Smooth muscle cell (in vitro differentiated cells): ENCODE measurements at regions not wholly inside any gene's neighbourhood (a gene's known extent, or its start where the extent isn't known, plus 50 kb on each side); places are given as distances from the start of the nearest gene placed in this dataset.

Source experiments
- DNase-seq: peaks from one replicate; lab custom pipeline; 2025; ENCODE audit not compliant: unreplicated experiment; lab: John Stamatoyannopoulos, UW
- H2AFZ ChIP-seq: fragments of 200-600 bp; sonication (generic); 2 replicates; pipeline ENCODE4 v1.6.0; 2016; ENCODE audit warnings: antibody characterized with exemption, low read depth, mild to moderate bottlenecking
- H3F3A ChIP-seq: fragments of 200-600 bp; sonication (generic); 2 replicates; pipeline ENCODE4 v1.6.0; 2017; ENCODE audit warnings: antibody characterized with exemption, low read depth
- H3K27ac ChIP-seq: fragments of 200-600 bp; sonication (generic); 2 replicates; pipeline ENCODE4 v1.5.1; 2016; ENCODE audit warnings: low read depth, mild to moderate bottlenecking
- H3K27me3 ChIP-seq: fragments of 200-600 bp; sonication (generic); 2 replicates; pipeline ENCODE4 v1.6.1; 2016; ENCODE audit warnings: low read depth, mild to moderate bottlenecking
- H3K36me3 ChIP-seq: fragments of 200-600 bp; sonication (generic); 2 replicates; pipeline ENCODE4 v1.5.1; 2016; ENCODE audit warnings: low read depth
- H3K4me1 ChIP-seq: fragments of 200-600 bp; sonication (generic); 2 replicates; pipeline ENCODE4 v1.5.1; 2016; ENCODE audit warnings: low read depth
- H3K4me2 ChIP-seq: fragments of 200-600 bp; sonication (generic); 2 replicates; pipeline ENCODE4 v1.6.0; 2016; ENCODE audit warnings: mild to moderate bottlenecking
- H3K4me3 ChIP-seq: fragments of 200-600 bp; sonication (generic); 2 replicates; pipeline ENCODE4 v1.5.1; 2016; ENCODE audit warnings: mild to moderate bottlenecking
- H3K79me2 ChIP-seq: fragments of 200-600 bp; sonication (generic); 2 replicates; pipeline ENCODE4 v1.6.0; 2016; ENCODE audit warnings: low read depth, mild to moderate bottlenecking
- H3K9ac ChIP-seq: fragments of 200-600 bp; sonication (generic); 2 replicates; pipeline ENCODE4 v1.6.0; 2016; ENCODE audit warnings: low read depth
- H3K9me3 ChIP-seq: fragments of 200-600 bp; sonication (generic); replicated peaks from 2 replicates; pipeline ENCODE4 v1.5.1; 2016; ENCODE audit warnings: low read depth
- H4K20me1 ChIP-seq: fragments of 200-600 bp; sonication (generic); 2 replicates; pipeline ENCODE4 v1.6.0; 2016; ENCODE audit warnings: low read depth
- WGBS: methylation state at CpG from one replicate; pipeline ENCODE4 v1.1.7; 2016; ENCODE audit warnings: low lambda C conversion rate; 5-methylcytosine and 5-hydroxymethylcytosine counted together
- TF ChIP-seq, protein P1 (sequence below): fragments of 200-600 bp; sonication (generic); IDR thresholded peaks from 2 replicates; pipeline ENCODE4 v1.5.1; 2017; ENCODE audit warnings: borderline replicate concordance, mild to moderate bottlenecking, antibody characterized with exemption; ENCODE audit not compliant: insufficient read depth, poor library complexity, severe bottlenecking

DNA sequence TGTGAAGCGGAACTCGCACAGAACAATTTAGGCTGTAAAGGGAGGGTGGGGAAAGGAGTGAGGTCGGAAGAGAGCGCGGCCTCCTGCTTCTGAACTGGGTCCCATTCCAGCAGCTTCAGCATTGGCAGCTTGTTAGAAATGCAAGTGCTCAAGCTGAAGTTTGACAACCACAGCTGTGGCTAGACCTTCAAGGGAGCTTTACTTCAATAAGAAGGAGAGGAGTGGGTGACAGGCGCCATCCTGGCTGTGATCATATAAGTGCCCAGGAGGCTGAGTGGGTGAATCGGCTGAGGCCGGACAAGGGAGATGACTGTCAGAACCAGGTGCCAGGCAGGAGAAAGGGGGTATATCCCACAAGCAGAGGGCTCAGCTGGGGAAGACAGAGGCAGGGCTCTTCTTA is 622.5 kb downstream of the GALR1 start:
- no peaks in the 10 kb centered on the region for H3F3A ChIP-seq
- TF ChIP-seq, protein P1, sequence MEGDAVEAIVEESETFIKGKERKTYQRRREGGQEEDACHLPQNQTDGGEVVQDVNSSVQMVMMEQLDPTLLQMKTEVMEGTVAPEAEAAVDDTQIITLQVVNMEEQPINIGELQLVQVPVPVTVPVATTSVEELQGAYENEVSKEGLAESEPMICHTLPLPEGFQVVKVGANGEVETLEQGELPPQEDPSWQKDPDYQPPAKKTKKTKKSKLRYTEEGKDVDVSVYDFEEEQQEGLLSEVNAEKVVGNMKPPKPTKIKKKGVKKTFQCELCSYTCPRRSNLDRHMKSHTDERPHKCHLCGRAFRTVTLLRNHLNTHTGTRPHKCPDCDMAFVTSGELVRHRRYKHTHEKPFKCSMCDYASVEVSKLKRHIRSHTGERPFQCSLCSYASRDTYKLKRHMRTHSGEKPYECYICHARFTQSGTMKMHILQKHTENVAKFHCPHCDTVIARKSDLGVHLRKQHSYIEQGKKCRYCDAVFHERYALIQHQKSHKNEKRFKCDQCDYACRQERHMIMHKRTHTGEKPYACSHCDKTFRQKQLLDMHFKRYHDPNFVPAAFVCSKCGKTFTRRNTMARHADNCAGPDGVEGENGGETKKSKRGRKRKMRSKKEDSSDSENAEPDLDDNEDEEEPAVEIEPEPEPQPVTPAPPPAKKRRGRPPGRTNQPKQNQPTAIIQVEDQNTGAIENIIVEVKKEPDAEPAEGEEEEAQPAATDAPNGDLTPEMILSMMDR: no peak
- DNase-seq: no peak
- H3K9ac ChIP-seq: no peak overlapping the region
- no peaks in the 10 kb centered on the region for H4K20me1 ChIP-seq
- no peak overlapping the region for H2AFZ ChIP-seq
- H3K9me3 ChIP-seq: no peaks in the 10 kb centered on the region
- 95% methylated on average over 8 of the region's 8 CpGs for WGBS
- no peak overlapping the region for H3K27ac ChIP-seq
- H3K36me3 ChIP-seq: no peaks in the 10 kb centered on the region
- no peaks in the 10 kb centered on the region for H3K4me1 ChIP-seq
- H3K4me3 ChIP-seq: no peak overlapping the region
- H3K4me2 ChIP-seq: no peak overlapping the region
- no peaks in the 10 kb centered on the region for H3K27me3 ChIP-seq
- H3K79me2 ChIP-seq: no peaks in the 10 kb centered on the region

DNA sequence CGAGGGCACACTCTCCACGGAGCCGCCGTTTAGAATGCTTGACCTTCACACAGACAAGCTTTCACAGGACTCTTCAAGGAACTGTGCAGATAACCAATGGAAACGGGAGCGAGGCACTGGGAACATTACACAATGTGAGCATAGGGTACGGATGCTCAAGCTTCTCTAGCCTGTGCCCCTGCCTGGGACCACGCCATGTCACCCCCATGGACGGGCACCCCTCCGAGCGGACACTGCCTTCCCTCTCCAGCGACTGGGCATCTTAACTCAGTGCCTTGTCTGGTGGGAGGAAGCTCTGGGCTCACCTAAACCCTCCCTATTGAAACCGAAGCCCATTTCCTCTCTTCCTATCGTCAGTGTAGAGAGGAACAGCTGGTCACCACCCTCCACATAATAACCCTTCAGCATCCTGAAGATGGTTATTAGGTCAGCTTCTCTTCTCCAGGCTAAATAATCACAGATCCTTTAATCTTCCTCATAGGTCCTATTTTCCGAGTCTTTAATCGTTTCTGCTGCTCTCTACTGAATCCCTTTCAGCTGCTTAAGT is 626.7 kb downstream of the GALR1 start:
- Histone ChIP-seq H4K20me1 (no peaks in the 10 kb centered on the region), H3K9ac (no peak overlapping the region), H3K4me3 (no peak overlapping the region), H3K36me3 (no peaks in the 10 kb centered on the region), H2AFZ (no peak overlapping the region), H3K79me2 (no peaks in the 10 kb centered on the region), H3K9me3 (no peaks in the 10 kb centered on the region), H3K27ac (no peak overlapping the region), H3F3A (no peaks in the 10 kb centered on the region), H3K27me3 (no peaks in the 10 kb centered on the region), H3K4me2 (no peak overlapping the region), H3K4me1 (no peaks in the 10 kb centered on the region)
- 92% methylated on average over 16 of the region's 16 CpGs for whole genome bisulfite sequencing
- TF ChIP-seq, protein P1: no peak
- no peak for DNase-seq

- Histone ChIP-seq H3K4me1 (no peaks in the 10 kb centered on the region), H3K79me2 (no peaks in the 10 kb centered on the region), H3F3A (no peaks in the 10 kb centered on the region), H3K9me3 (no peaks in the 10 kb centered on the region), H3K9ac (no peak overlapping the region), H3K4me2 (no peak overlapping the region), H4K20me1 (no peaks in the 10 kb centered on the region), H3K27me3 (no peaks in the 10 kb centered on the region), H3K36me3 (no peaks in the 10 kb centered on the region), H3K4me3 (no peak overlapping the region), H2AFZ (no peak overlapping the region), H3K27ac (no peak overlapping the region)
- DNase-seq: no peak
- TF ChIP-seq, protein P1: no peak
- 89% methylated on average over 16 of the region's 16 CpGs for WGBS
Observed at GRCh38 chr18:77879829-77880228, 630.2 kb downstream of the GALR1 start.

DNA sequence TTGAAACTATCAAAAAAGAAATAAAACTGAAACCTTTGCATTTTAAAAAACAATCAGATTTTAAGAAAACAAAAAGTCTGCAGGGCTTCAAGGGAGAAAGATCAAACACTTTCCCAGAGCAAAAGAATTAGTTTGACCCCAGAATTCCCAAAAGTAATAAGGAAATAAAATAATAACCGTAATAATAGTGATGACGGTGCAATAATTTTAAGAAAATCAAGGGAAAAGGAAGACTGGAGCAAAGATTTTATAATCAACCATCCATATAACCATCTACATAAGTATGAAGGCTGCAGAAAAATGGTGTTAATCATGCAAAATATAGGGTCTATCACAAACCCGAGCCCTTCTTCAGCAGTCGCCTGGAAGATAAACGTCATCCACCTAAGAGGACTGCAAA is 634.8 kb downstream of the GALR1 start:
- 92% methylated on average over 5 of the region's 5 CpGs for WGBS
- TF ChIP-seq, protein P1: no peak
- H3K9me3 ChIP-seq: no peaks in the 10 kb centered on the region
- no peak overlapping the region for H3K9ac ChIP-seq
- no peaks in the 10 kb centered on the region for H3K4me1 ChIP-seq
- H3K4me2 ChIP-seq: no peak overlapping the region
- H4K20me1 ChIP-seq: no peaks in the 10 kb centered on the region
- no peaks in the 10 kb centered on the region for H3K27me3 ChIP-seq
- H3K4me3 ChIP-seq: no peak overlapping the region
- H3K79me2 ChIP-seq: no peaks in the 10 kb centered on the region
- H3K27ac ChIP-seq: no peak overlapping the region
- no peak for DNase-seq
- no peaks in the 10 kb centered on the region for H3F3A ChIP-seq
- H2AFZ ChIP-seq: no peak overlapping the region
- H3K36me3 ChIP-seq: no peaks in the 10 kb centered on the region
